ENCODE measurements at regions not wholly inside any gene's neighbourhood (a gene's known extent, or its start where the extent isn't known, plus 50 kb on each side); places are given as distances from the start of the nearest gene placed in this dataset.

DNA sequence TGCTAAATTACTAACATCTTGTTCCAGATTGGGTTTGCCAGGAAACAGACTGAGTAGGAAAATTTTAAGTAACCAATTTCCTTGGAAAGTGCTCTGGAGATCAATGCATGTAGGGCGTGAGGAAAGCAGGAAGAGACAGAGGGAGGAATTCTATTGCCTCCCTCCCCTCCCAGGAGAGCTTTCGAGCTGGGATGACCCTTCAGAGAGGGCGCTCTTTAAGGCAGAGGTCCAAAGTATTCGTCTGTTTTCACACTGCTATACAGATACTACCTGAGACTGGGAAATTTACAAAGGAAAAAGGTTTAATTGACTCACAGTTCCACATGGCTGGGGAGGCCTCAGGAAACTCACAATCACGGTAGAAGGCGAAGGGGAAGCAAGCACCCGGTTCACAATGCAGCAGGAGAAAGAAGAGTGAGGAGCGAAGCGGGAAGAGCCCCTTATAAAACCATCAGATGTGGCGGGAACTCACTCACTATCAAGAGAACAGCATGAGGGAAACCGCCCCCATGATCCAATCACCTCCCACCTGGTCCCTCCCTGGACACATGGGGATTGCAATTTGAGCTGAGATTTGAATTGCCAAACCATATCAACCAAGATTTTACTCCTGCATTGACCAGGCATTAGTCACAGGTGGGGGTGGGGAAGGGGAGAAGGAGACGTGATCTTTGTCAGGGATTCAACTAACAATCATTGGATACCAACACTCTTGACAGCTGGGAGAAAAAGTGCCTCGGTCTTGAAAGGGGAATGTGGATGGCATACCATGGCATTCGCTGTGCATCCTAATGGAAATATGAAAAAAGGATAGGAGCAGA is 63.8 kb downstream of the SLITRK2 start:
- Histone ChIP-seq H3K9ac (ENCODE audit: low read depth, low read length) (no peak overlapping the region), H3K4me3 (ENCODE audit: low read length) (no peak overlapping the region), H3K27ac (ENCODE audit: low read depth, low read length) (no peak overlapping the region), H3K9me3 (ENCODE audit: insufficient read depth, low read depth, low read length) (peaks cover 39% of the 10 kb centered on the region), H3K4me1 (ENCODE audit: insufficient read depth, low read length) (no peaks in the 10 kb centered on the region), H3K27me3 (ENCODE audit: insufficient read depth, low read length) (no peaks in the 10 kb centered on the region), H3K36me3 (ENCODE audit: insufficient read depth, low read length) (no peaks in the 10 kb centered on the region)
- 77% methylated on average over 5 of the region's 14 CpGs for WGBS

- WGBS, result 83% methylated on average over 1 of the region's 1 CpG
- Histone ChIP-seq H3K27ac (ENCODE audit: low read depth, low read length) (no peak overlapping the region), H3K9ac (ENCODE audit: low read depth, low read length) (no peak overlapping the region), H3K4me3 (ENCODE audit: low read length) (no peak overlapping the region), H3K4me1 (ENCODE audit: insufficient read depth, low read length) (no peaks in the 10 kb centered on the region), H3K36me3 (ENCODE audit: insufficient read depth, low read length) (no peaks in the 10 kb centered on the region), H3K9me3 (ENCODE audit: insufficient read depth, low read depth, low read length) (peaks cover 38% of the 10 kb centered on the region), H3K27me3 (ENCODE audit: insufficient read depth, low read length) (no peaks in the 10 kb centered on the region)
Observed at GRCh38 chrX:145886469-145886868, 68.8 kb downstream of the SLITRK2 start.

DNA sequence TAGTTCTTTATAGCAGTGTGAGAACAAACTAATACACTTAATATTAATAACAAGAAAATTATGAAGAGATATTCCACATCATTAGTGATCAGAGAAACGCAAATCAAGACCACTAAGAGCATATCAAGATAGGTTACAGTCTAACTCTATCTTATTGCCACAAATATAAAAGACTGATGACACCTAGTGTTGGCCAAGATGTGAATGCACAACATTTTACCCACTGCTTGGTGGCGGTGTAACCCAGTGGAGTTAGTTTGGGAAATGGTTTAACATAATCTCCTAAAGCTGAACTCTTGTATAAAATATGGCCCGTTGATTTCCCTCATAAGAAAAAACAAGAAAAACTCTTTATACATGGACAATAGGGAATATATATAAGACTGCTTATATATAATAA is 92.4 kb downstream of the SLITRK2 start:
- Histone ChIP-seq H3K4me1 (ENCODE audit: insufficient read depth, low read length) (no peaks in the 10 kb centered on the region), H3K27ac (ENCODE audit: low read depth, low read length) (no peak overlapping the region)

DNA sequence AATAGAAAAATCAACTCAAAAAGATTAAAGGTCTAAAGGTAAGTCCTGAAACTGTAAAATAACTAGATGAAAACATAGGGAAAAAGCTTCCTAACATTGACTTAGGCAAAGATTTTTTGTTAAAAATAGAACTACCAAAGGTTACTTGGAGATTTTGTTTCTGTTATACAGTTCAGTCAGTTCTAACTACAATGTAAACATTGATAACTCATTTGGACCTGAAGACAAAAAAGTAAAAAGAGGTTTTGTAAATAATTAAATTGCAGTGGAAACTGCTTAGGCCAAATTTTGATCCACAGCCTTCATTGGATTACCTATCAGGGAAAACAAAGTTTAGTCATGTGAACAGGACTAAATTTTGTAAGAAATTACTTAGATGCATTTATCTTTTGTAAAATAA is 101.8 kb downstream of the SLITRK2 start:
- no peaks in the 10 kb centered on the region for H3K4me1 ChIP-seq (ENCODE audit: insufficient read depth, low read length)
- peaks cover 54% of the 10 kb centered on the region for H3K9me3 ChIP-seq (ENCODE audit: insufficient read depth, low read depth, low read length)
- H3K27ac ChIP-seq (ENCODE audit: low read depth, low read length), result no peak overlapping the region
- H3K27me3 ChIP-seq (ENCODE audit: insufficient read depth, low read length), result no peaks in the 10 kb centered on the region
- no peaks in the 10 kb centered on the region for H3K36me3 ChIP-seq (ENCODE audit: insufficient read depth, low read length)
- no peak overlapping the region for H3K9ac ChIP-seq (ENCODE audit: low read depth, low read length)
- no peak overlapping the region for H3K4me3 ChIP-seq (ENCODE audit: low read length)

More for the DNA sequence above, 92.4 kb downstream of the SLITRK2 start:
- H3K9me3 ChIP-seq (ENCODE audit: insufficient read depth, low read depth, low read length), result peaks cover 29% of the 10 kb centered on the region; the same call in 1 of the 2 replicates
- 0% methylated on average over 1 of the region's 3 CpGs for WGBS
- no peaks in the 10 kb centered on the region for H3K27me3 ChIP-seq (ENCODE audit: insufficient read depth, low read length)
- H3K36me3 ChIP-seq (ENCODE audit: insufficient read depth, low read length), result no peaks in the 10 kb centered on the region
- no peak overlapping the region for H3K9ac ChIP-seq (ENCODE audit: low read depth, low read length)
- H3K4me3 ChIP-seq (ENCODE audit: low read length), result no peak overlapping the region

DNA sequence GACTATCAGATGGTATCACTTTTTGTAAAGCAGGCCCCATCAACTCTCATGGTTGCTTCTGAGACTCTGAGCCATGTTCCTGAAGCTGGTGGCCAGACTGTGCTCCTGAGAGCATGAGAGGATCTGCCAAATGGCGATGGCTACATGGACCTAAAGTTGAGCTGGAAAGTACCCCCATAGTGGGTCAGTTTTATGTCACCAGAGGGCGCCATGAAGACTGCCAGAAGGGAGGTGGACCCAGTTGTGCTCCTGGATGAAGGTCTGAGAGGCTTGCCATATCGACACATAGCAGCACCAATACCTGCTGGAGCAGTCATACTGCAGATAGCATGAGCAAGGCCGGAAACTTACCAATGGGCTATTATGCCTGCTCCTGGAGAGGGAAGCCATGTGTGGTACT is 105.7 kb downstream of the SLITRK2 start:
- Histone ChIP-seq H3K36me3 (ENCODE audit: insufficient read depth, low read length) (no peaks in the 10 kb centered on the region), H3K27ac (ENCODE audit: low read depth, low read length) (no peak overlapping the region), H3K4me3 (ENCODE audit: low read length) (no peak overlapping the region), H3K9me3 (ENCODE audit: insufficient read depth, low read depth, low read length) (peaks cover 71% of the 10 kb centered on the region), H3K4me1 (ENCODE audit: insufficient read depth, low read length) (no peaks in the 10 kb centered on the region), H3K27me3 (ENCODE audit: insufficient read depth, low read length) (no peaks in the 10 kb centered on the region), H3K9ac (ENCODE audit: low read depth, low read length) (no peak overlapping the region)
- 59% methylated on average over 4 of the region's 4 CpGs for WGBS

- no peak overlapping the region for H3K4me3 ChIP-seq (ENCODE audit: low read length)
- H3K36me3 ChIP-seq (ENCODE audit: insufficient read depth, low read length), result no peaks in the 10 kb centered on the region
- WGBS, result no CpG with 5 or more reads among the region's 1 CpG
- H3K27me3 ChIP-seq (ENCODE audit: insufficient read depth, low read length), result no peaks in the 10 kb centered on the region
- no peaks in the 10 kb centered on the region for H3K4me1 ChIP-seq (ENCODE audit: insufficient read depth, low read length)
- no peak overlapping the region for H3K9ac ChIP-seq (ENCODE audit: low read depth, low read length)
- H3K9me3 ChIP-seq (ENCODE audit: insufficient read depth, low read depth, low read length), result peaks cover 40% of the 10 kb centered on the region
- H3K27ac ChIP-seq (ENCODE audit: low read depth, low read length), result no peak overlapping the region
Observed at GRCh38 chrX:145936769-145937168, 119.1 kb downstream of the SLITRK2 start.

GRCh38 chrX:145949056-145949455 is 131.4 kb downstream of the SLITRK2 start:
- Histone ChIP-seq H3K36me3 (ENCODE audit: insufficient read depth, low read length) (no peaks in the 10 kb centered on the region), H3K9me3 (ENCODE audit: insufficient read depth, low read depth, low read length) (peaks cover 57% of the 10 kb centered on the region), H3K9ac (ENCODE audit: low read depth, low read length) (no peak overlapping the region), H3K4me3 (ENCODE audit: low read length) (no peak overlapping the region), H3K4me1 (ENCODE audit: insufficient read depth, low read length) (no peaks in the 10 kb centered on the region), H3K27ac (ENCODE audit: low read depth, low read length) (no peak overlapping the region), H3K27me3 (ENCODE audit: insufficient read depth, low read length) (no peaks in the 10 kb centered on the region)
- WGBS, result 83% methylated on average over 1 of the region's 3 CpGs

DNA sequence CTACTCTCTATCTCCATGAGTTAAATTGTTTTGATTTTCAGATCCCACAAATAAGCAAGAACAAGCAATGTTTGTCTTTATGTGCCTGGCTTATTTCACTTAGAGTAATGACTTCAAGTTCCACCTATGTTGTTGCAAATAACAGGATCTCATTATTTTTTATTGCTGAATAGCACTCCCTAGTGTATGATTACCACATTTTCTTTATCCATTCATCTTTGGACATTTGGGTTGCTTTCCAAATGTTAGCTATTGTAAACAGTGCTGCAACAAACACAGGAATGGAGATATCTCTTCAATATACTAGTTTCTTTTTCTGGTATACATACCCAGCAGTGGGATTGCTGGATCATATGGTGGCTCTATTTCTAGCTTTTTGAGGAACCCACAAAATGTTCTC is 136.0 kb downstream of the SLITRK2 start:
- H3K9ac ChIP-seq (ENCODE audit: low read depth, low read length), result no peak overlapping the region
- H3K4me1 ChIP-seq (ENCODE audit: insufficient read depth, low read length), result no peaks in the 10 kb centered on the region
- H3K4me3 ChIP-seq (ENCODE audit: low read length), result no peak overlapping the region
- no peaks in the 10 kb centered on the region for H3K36me3 ChIP-seq (ENCODE audit: insufficient read depth, low read length)
- no peaks in the 10 kb centered on the region for H3K27me3 ChIP-seq (ENCODE audit: insufficient read depth, low read length)
- H3K9me3 ChIP-seq (ENCODE audit: insufficient read depth, low read depth, low read length), result peaks cover 57% of the 10 kb centered on the region
- H3K27ac ChIP-seq (ENCODE audit: low read depth, low read length), result no peak overlapping the region

GRCh38 chrX:145990051-145990450 is 172.4 kb downstream of the SLITRK2 start:
- no peak overlapping the region for H3K27ac ChIP-seq (ENCODE audit: low read depth, low read length)
- no peaks in the 10 kb centered on the region for H3K27me3 ChIP-seq (ENCODE audit: insufficient read depth, low read length)
- WGBS, result no CpG with 5 or more reads among the region's 3 CpGs

DNA sequence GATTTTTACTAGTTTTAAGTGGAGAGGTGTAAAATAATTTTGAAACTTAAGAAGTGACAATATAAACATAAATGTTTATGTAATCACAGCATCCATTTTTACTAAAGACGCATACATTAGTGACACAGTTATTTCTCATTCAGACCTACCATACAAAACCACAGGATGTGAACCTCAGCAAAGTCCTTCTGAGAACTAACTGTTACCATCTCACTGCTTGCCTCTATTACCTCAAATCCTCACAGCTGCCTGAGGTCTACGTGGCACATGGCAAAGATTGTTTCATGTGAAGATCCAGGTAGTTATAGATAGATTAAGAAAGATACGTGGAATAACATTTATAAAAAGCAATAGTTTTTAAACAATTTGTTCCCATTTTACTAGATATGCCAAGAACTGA is 189.0 kb downstream of the SLITRK2 start:
- Histone ChIP-seq H3K4me3 (ENCODE audit: low read length) (no peak overlapping the region), H3K9ac (ENCODE audit: low read depth, low read length) (no peak overlapping the region), H3K36me3 (ENCODE audit: insufficient read depth, low read length) (no peaks in the 10 kb centered on the region), H3K9me3 (ENCODE audit: insufficient read depth, low read depth, low read length) (peaks cover 60% of the 10 kb centered on the region), H3K27me3 (ENCODE audit: insufficient read depth, low read length) (no peaks in the 10 kb centered on the region), H3K4me1 (ENCODE audit: insufficient read depth, low read length) (no peaks in the 10 kb centered on the region), H3K27ac (ENCODE audit: low read depth, low read length) (no peak overlapping the region)
- WGBS, result 100% methylated on average over 1 of the region's 3 CpGs

More at GRCh38 chrX:145990051-145990450, 172.4 kb downstream of the SLITRK2 start:
- Histone ChIP-seq H3K4me3 (ENCODE audit: low read length) (no peak overlapping the region), H3K9me3 (ENCODE audit: insufficient read depth, low read depth, low read length) (peaks cover 72% of the 10 kb centered on the region), H3K4me1 (ENCODE audit: insufficient read depth, low read length) (no peaks in the 10 kb centered on the region), H3K36me3 (ENCODE audit: insufficient read depth, low read length) (no peaks in the 10 kb centered on the region), H3K9ac (ENCODE audit: low read depth, low read length) (no peak overlapping the region)

DNA sequence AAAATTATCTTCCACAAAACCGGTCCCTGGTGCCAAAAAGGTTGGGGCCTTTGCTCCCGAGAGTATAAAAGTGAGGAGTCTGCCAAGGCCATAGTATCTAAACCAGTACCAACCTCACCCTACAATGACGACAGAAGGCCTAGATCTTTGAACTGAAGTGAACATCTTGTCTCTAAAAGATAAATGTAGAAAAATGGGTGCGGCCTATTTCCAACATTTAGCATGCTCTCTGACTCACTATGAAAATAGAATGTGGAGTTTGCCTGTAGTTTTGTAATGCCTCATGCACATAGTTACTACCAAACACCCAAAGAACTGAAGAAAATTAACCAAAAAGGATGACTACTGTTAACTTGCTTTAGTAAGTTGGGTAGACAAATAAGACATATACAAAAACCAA is 218.4 kb downstream of the SLITRK2 start:
- Histone ChIP-seq H3K36me3 (ENCODE audit: insufficient read depth, low read length) (no peaks in the 10 kb centered on the region), H3K27me3 (ENCODE audit: insufficient read depth, low read length) (no peaks in the 10 kb centered on the region), H3K4me3 (ENCODE audit: low read length) (no peak overlapping the region), H3K4me1 (ENCODE audit: insufficient read depth, low read length) (no peaks in the 10 kb centered on the region), H3K9me3 (ENCODE audit: insufficient read depth, low read depth, low read length) (peaks cover 45% of the 10 kb centered on the region), H3K27ac (ENCODE audit: low read depth, low read length) (no peak overlapping the region), H3K9ac (ENCODE audit: low read depth, low read length) (no peak overlapping the region)
- WGBS, result 88% methylated on average over 2 of the region's 4 CpGs

DNA sequence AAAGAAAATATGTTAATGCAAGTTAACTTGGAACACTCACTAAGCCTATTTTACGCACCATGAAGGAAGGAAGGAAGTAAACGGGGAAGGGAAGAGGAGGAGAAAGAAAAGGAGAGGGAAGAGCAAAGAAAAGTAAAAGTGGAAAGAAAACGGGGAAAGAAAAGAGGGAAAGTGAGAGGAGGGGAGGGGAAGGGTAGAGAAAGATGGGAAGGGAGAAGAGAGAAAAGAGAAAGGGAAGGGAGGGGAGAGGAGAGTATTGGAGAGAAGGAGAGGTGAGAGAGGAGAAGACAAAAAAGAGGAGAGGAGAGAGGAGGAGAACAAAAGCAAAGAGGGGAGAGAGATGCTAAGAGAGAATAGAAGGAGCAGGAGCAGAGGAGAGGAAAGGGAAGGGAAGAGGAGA is 224.1 kb downstream of the SLITRK2 start:
- Histone ChIP-seq H3K4me3 (ENCODE audit: low read length) (no peak overlapping the region), H3K36me3 (ENCODE audit: insufficient read depth, low read length) (no peaks in the 10 kb centered on the region), H3K9ac (ENCODE audit: low read depth, low read length) (no peak overlapping the region), H3K4me1 (ENCODE audit: insufficient read depth, low read length) (no peaks in the 10 kb centered on the region), H3K27me3 (ENCODE audit: insufficient read depth, low read length) (no peaks in the 10 kb centered on the region), H3K27ac (ENCODE audit: low read depth, low read length) (no peak overlapping the region), H3K9me3 (ENCODE audit: insufficient read depth, low read depth, low read length) (peaks cover 44% of the 10 kb centered on the region)
- WGBS, result 76% methylated on average over 3 of the region's 3 CpGs

All from HUES64 (cell line).